ENCODE measurements at regions not wholly inside any gene's neighbourhood (a gene's known extent, or its start where the extent isn't known, plus 50 kb on each side); places are given as distances from the start of the nearest gene placed in this dataset.

GRCh38 chr6:6714118-6714897 is 125.8 kb downstream of the LY86 start:
- H3K4me3 ChIP-seq (ENCODE audit: low read length in 2 of 2) = no peak overlapping the region
- H3K4me1 ChIP-seq (ENCODE audit: control insufficient read depth, insufficient read depth, low read length) = peaks cover 31% of the 10 kb centered on the region
- no peaks in the 10 kb centered on the region for H3K36me3 ChIP-seq (ENCODE audit: control insufficient read depth in 2 of 2, insufficient read depth in 2 of 2, low read length in 2 of 2)
- H3K27me3 ChIP-seq (ENCODE audit: control insufficient read depth in 1 of 2, insufficient read depth in 2 of 2, low read length in 2 of 2) = no peaks in the 10 kb centered on the region
- H3K27ac ChIP-seq (ENCODE audit: low read length) = peak overlapping the region; percentile 60
- H3K9me3 ChIP-seq (ENCODE audit: control insufficient read depth in 2 of 2, low read length in 2 of 2) = no peaks in the 10 kb centered on the region
- H3K9ac ChIP-seq (ENCODE audit: low read length in 2 of 2) = no peak overlapping the region

- Histone ChIP-seq H3K4me1 (ENCODE audit: control insufficient read depth, insufficient read depth, low read length) (peaks cover 31% of the 10 kb centered on the region), H3K4me3 (ENCODE audit: low read length in 2 of 2) (no peak overlapping the region), H3K9ac (ENCODE audit: low read length in 2 of 2) (no peak overlapping the region), H3K27me3 (ENCODE audit: control insufficient read depth in 1 of 2, insufficient read depth in 2 of 2, low read length in 2 of 2) (no peaks in the 10 kb centered on the region), H3K36me3 (ENCODE audit: control insufficient read depth in 2 of 2, insufficient read depth in 2 of 2, low read length in 2 of 2) (no peaks in the 10 kb centered on the region), H3K27ac (ENCODE audit: low read length) (peak overlapping the region; percentile 60), H3K9me3 (ENCODE audit: control insufficient read depth in 2 of 2, low read length in 2 of 2) (no peaks in the 10 kb centered on the region)
Measured at GRCh38 chr6:6714953-6715352, 126.4 kb downstream of the LY86 start.

- H3K27ac ChIP-seq (ENCODE audit: low read length) = no peak overlapping the region
Measured at GRCh38 chr6:6715465-6715864, 126.9 kb downstream of the LY86 start.

GRCh38 chr6:6716998-6717763 is 128.7 kb downstream of the LY86 start:
- Histone ChIP-seq H3K9me3 (ENCODE audit: control insufficient read depth in 2 of 2, low read length in 2 of 2) (no peaks in the 10 kb centered on the region), H3K27ac (ENCODE audit: low read length) (no peak overlapping the region), H3K4me1 (ENCODE audit: control insufficient read depth, insufficient read depth, low read length) (peaks cover 31% of the 10 kb centered on the region), H3K4me3 (ENCODE audit: low read length in 2 of 2) (no peak overlapping the region), H3K9ac (ENCODE audit: low read length in 2 of 2) (no peak overlapping the region), H3K36me3 (ENCODE audit: control insufficient read depth in 2 of 2, insufficient read depth in 2 of 2, low read length in 2 of 2) (no peaks in the 10 kb centered on the region), H3K27me3 (ENCODE audit: control insufficient read depth in 1 of 2, insufficient read depth in 2 of 2, low read length in 2 of 2) (no peaks in the 10 kb centered on the region)

More at GRCh38 chr6:6715465-6715864, 126.9 kb downstream of the LY86 start:
- H3K36me3 ChIP-seq (ENCODE audit: control insufficient read depth in 2 of 2, insufficient read depth in 2 of 2, low read length in 2 of 2) = no peaks in the 10 kb centered on the region
- no peak overlapping the region for H3K4me3 ChIP-seq (ENCODE audit: low read length in 2 of 2)
- H3K9ac ChIP-seq (ENCODE audit: low read length in 2 of 2) = no peak overlapping the region
- no peaks in the 10 kb centered on the region for H3K9me3 ChIP-seq (ENCODE audit: control insufficient read depth in 2 of 2, low read length in 2 of 2)
- H3K4me1 ChIP-seq (ENCODE audit: control insufficient read depth, insufficient read depth, low read length) = peaks cover 31% of the 10 kb centered on the region
- H3K27me3 ChIP-seq (ENCODE audit: control insufficient read depth in 1 of 2, insufficient read depth in 2 of 2, low read length in 2 of 2) = no peaks in the 10 kb centered on the region

- no peaks in the 10 kb centered on the region for H3K27me3 ChIP-seq (ENCODE audit: control insufficient read depth in 1 of 2, insufficient read depth in 2 of 2, low read length in 2 of 2)
- H3K36me3 ChIP-seq (ENCODE audit: control insufficient read depth in 2 of 2, insufficient read depth in 2 of 2, low read length in 2 of 2) = no peaks in the 10 kb centered on the region
- no peak overlapping the region for H3K27ac ChIP-seq (ENCODE audit: low read length)
- H3K4me3 ChIP-seq (ENCODE audit: low read length in 2 of 2) = no peak overlapping the region
- no peaks in the 10 kb centered on the region for H3K9me3 ChIP-seq (ENCODE audit: control insufficient read depth in 2 of 2, low read length in 2 of 2)
- H3K4me1 ChIP-seq (ENCODE audit: control insufficient read depth, insufficient read depth, low read length) = peaks cover 23% of the 10 kb centered on the region
- H3K9ac ChIP-seq (ENCODE audit: low read length in 2 of 2) = no peak overlapping the region
Measured at GRCh38 chr6:6717953-6718352, 129.4 kb downstream of the LY86 start.

- no peak overlapping the region for H3K27ac ChIP-seq (ENCODE audit: low read length)
- peaks cover 19% of the 10 kb centered on the region for H3K4me1 ChIP-seq (ENCODE audit: control insufficient read depth, insufficient read depth, low read length)
- no peak overlapping the region for H3K9ac ChIP-seq (ENCODE audit: low read length in 2 of 2)
- no peaks in the 10 kb centered on the region for H3K9me3 ChIP-seq (ENCODE audit: control insufficient read depth in 2 of 2, low read length in 2 of 2)
- H3K4me3 ChIP-seq (ENCODE audit: low read length in 2 of 2) = no peak overlapping the region
- no peaks in the 10 kb centered on the region for H3K36me3 ChIP-seq (ENCODE audit: control insufficient read depth in 2 of 2, insufficient read depth in 2 of 2, low read length in 2 of 2)
- H3K27me3 ChIP-seq (ENCODE audit: control insufficient read depth in 1 of 2, insufficient read depth in 2 of 2, low read length in 2 of 2) = no peaks in the 10 kb centered on the region
Measured at GRCh38 chr6:6721606-6722005, 133.1 kb downstream of the LY86 start.

- no peaks in the 10 kb centered on the region for H3K36me3 ChIP-seq (ENCODE audit: control insufficient read depth in 2 of 2, insufficient read depth in 2 of 2, low read length in 2 of 2)
- H3K27me3 ChIP-seq (ENCODE audit: control insufficient read depth in 1 of 2, insufficient read depth in 2 of 2, low read length in 2 of 2) = no peaks in the 10 kb centered on the region
- H3K27ac ChIP-seq (ENCODE audit: low read length) = no peak overlapping the region
- H3K4me3 ChIP-seq (ENCODE audit: low read length in 2 of 2) = no peak overlapping the region
- H3K9ac ChIP-seq (ENCODE audit: low read length in 2 of 2) = no peak overlapping the region
- peaks cover 19% of the 10 kb centered on the region for H3K4me1 ChIP-seq (ENCODE audit: control insufficient read depth, insufficient read depth, low read length)
- H3K9me3 ChIP-seq (ENCODE audit: control insufficient read depth in 2 of 2, low read length in 2 of 2) = no peaks in the 10 kb centered on the region
Measured at GRCh38 chr6:6722195-6722594, 133.7 kb downstream of the LY86 start.

GRCh38 chr6:6723361-6723760 is 134.8 kb downstream of the LY86 start:
- Histone ChIP-seq H3K27me3 (ENCODE audit: control insufficient read depth in 1 of 2, insufficient read depth in 2 of 2, low read length in 2 of 2) (no peaks in the 10 kb centered on the region), H3K9me3 (ENCODE audit: control insufficient read depth in 2 of 2, low read length in 2 of 2) (no peaks in the 10 kb centered on the region), H3K27ac (ENCODE audit: low read length) (peak overlapping the region; percentile 11), H3K36me3 (ENCODE audit: control insufficient read depth in 2 of 2, insufficient read depth in 2 of 2, low read length in 2 of 2) (no peaks in the 10 kb centered on the region), H3K4me1 (ENCODE audit: control insufficient read depth, insufficient read depth, low read length) (peaks cover 19% of the 10 kb centered on the region), H3K9ac (ENCODE audit: low read length in 2 of 2) (peak overlapping the region in 1 of 2 donors; percentile 29), H3K4me3 (ENCODE audit: low read length in 2 of 2) (no peak overlapping the region)

GRCh38 chr6:6723921-6724538 is 135.5 kb downstream of the LY86 start:
- Histone ChIP-seq H3K36me3 (ENCODE audit: control insufficient read depth in 2 of 2, insufficient read depth in 2 of 2, low read length in 2 of 2) (no peaks in the 10 kb centered on the region), H3K9ac (ENCODE audit: low read length in 2 of 2) (peak overlapping the region; percentile 70 to 80), H3K27ac (ENCODE audit: low read length) (peak overlapping the region; percentile 71), H3K9me3 (ENCODE audit: control insufficient read depth in 2 of 2, low read length in 2 of 2) (no peaks in the 10 kb centered on the region), H3K27me3 (ENCODE audit: control insufficient read depth in 1 of 2, insufficient read depth in 2 of 2, low read length in 2 of 2) (no peaks in the 10 kb centered on the region), H3K4me1 (ENCODE audit: control insufficient read depth, insufficient read depth, low read length) (peaks cover 19% of the 10 kb centered on the region), H3K4me3 (ENCODE audit: low read length in 2 of 2) (peak overlapping the region; percentile 69 to 71)

GRCh38 chr6:6724539-6725467 is 136.3 kb downstream of the LY86 start:
- Histone ChIP-seq H3K4me3 (ENCODE audit: low read length in 2 of 2) (peak overlapping the region; percentile 69 to 71), H3K4me1 (ENCODE audit: control insufficient read depth, insufficient read depth, low read length) (peaks cover 19% of the 10 kb centered on the region)

More at GRCh38 chr6:6724539-6725467, 136.3 kb downstream of the LY86 start:
- Histone ChIP-seq H3K9ac (ENCODE audit: low read length in 2 of 2) (peak overlapping the region; percentile 70 to 80), H3K27me3 (ENCODE audit: control insufficient read depth in 1 of 2, insufficient read depth in 2 of 2, low read length in 2 of 2) (no peaks in the 10 kb centered on the region), H3K36me3 (ENCODE audit: control insufficient read depth in 2 of 2, insufficient read depth in 2 of 2, low read length in 2 of 2) (no peaks in the 10 kb centered on the region), H3K9me3 (ENCODE audit: control insufficient read depth in 2 of 2, low read length in 2 of 2) (no peaks in the 10 kb centered on the region), H3K27ac (ENCODE audit: low read length) (peak overlapping the region; percentile 71)
